Activated T-helper 1 cell treated with anti-CD3 and anti-CD28 coated beads, Interleukin-12 subunit alpha, Interleukin-12 subunit beta, Interleukin-2, Interleukin-4 antibody, amounts not matched to agents 30 ng/mL and 10 ng/mL and 1 ng/mL, durations not matched to agents 14 hours and 24 hours and 36 hours (primary cell): ENCODE measurements at regions not wholly inside any gene's neighbourhood (a gene's known extent, or its start where the extent isn't known, plus 50 kb on each side); places are given as distances from the start of the nearest gene placed in this dataset.
"Not testable (repeated sequence)": the region's sequence is repeated elsewhere in the genome, so short reads cannot be mapped to it uniquely, and the experiment has no call there.

Experiments
- DNase-seq: peaks from one replicate; pipeline ENCODE4 v3.0.0; 2021; ENCODE audit warnings: low spot score
- H3K27ac Mint-ChIP-seq: one replicate; pipeline ENCODE4 v1.8.0; 2021; ENCODE audit warnings: mild to moderate bottlenecking, mixed read lengths
- H3K27me3 Mint-ChIP-seq: one replicate; pipeline ENCODE4 v1.8.0; 2022; ENCODE audit warnings: mild to moderate bottlenecking, moderate library complexity, mixed read lengths; ENCODE audit not compliant: insufficient read depth
- H3K36me3 Mint-ChIP-seq: one replicate; pipeline ENCODE4 v1.8.0; 2021; ENCODE audit warnings: low read depth, mixed read lengths
- H3K4me1 Mint-ChIP-seq: one replicate; pipeline ENCODE4 v1.8.0; 2021; ENCODE audit warnings: low read depth, mixed read lengths
- H3K4me3 Mint-ChIP-seq: one replicate; pipeline ENCODE4 v1.8.0; 2021; ENCODE audit warnings: mild to moderate bottlenecking, moderate library complexity, mixed read lengths
- H3K9me3 Mint-ChIP-seq: one replicate; pipeline ENCODE4 v1.8.0; 2021; ENCODE audit warnings: mixed read lengths
- intact Hi-C: fragments of 100-400 bp; cut with micrococcal nuclease; formaldehyde crosslinking; loops from one replicate; pipeline ENCODE4 v1.15.1; 2024

GRCh38 chr5:82873452-82873851 lies 203.7 kb downstream of the TMEM167A start:
- H3K4me3 Mint-ChIP-seq, result no peak overlapping the region
- DNase-seq, result no peak

GRCh38 chr5:82872321-82873288 lies 204.6 kb downstream of the TMEM167A start:
- H3K4me3 Mint-ChIP-seq, intact Hi-C loops, H3K9me3 Mint-ChIP-seq, H3K36me3 Mint-ChIP-seq, H3K4me1 Mint-ChIP-seq, H3K27me3 Mint-ChIP-seq, DNase-seq, H3K27ac Mint-ChIP-seq: not testable (repeated sequence)

More at GRCh38 chr5:82873452-82873851, 203.7 kb downstream of the TMEM167A start:
- Mint-ChIP-seq H3K9me3 (peaks cover 7% of the 10 kb centered on the region), H3K27ac (no peak overlapping the region), H3K27me3 (no peaks in the 10 kb centered on the region), H3K4me1 (no peaks in the 10 kb centered on the region), H3K36me3 (no peaks in the 10 kb centered on the region)
- intact Hi-C loops, result no loop called here

DNA sequence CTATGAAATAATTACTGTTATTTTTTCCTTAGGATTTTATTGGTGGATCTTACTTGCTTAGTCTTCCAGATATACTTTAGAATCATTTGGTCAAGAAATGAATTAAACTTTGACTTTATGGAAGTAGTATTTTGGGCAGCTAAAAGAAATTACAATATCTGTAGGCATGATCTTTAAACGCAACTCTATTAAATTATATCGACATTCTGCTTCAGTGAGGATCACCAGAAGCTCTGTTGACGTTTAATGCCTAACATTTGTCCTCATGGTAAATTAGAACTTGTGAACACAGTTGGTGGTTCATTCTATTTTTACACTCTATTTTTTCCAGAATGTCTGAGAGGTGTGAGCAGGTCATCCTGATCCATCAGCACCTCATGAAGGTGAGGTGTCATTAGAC lies 211.6 kb downstream of the TMEM167A start:
- DNase-seq, result no peak
- Mint-ChIP-seq H3K4me3 (no peak overlapping the region), H3K9me3 (no peaks in the 10 kb centered on the region), H3K27me3 (no peaks in the 10 kb centered on the region), H3K36me3 (no peaks in the 10 kb centered on the region), H3K4me1 (no peaks in the 10 kb centered on the region), H3K27ac (no peak overlapping the region)
- intact Hi-C loops, result no loop called here

GRCh38 chr5:82863266-82863665 lies 213.9 kb downstream of the TMEM167A start:
- Mint-ChIP-seq H3K4me1 (no peaks in the 10 kb centered on the region), H3K27me3 (no peaks in the 10 kb centered on the region), H3K27ac (no peak overlapping the region), H3K9me3 (no peaks in the 10 kb centered on the region), H3K4me3 (no peak overlapping the region), H3K36me3 (no peaks in the 10 kb centered on the region)
- intact Hi-C loops, result no loop called here
- no peak for DNase-seq

GRCh38 chr5:82862711-82863110 lies 214.5 kb downstream of the TMEM167A start:
- Mint-ChIP-seq H3K4me1 (no peaks in the 10 kb centered on the region), H3K36me3 (no peaks in the 10 kb centered on the region), H3K9me3 (no peaks in the 10 kb centered on the region), H3K4me3 (no peak overlapping the region), H3K27ac (no peak overlapping the region), H3K27me3 (no peaks in the 10 kb centered on the region)
- no peak for DNase-seq
- intact Hi-C loops, result no loop called here

GRCh38 chr5:82862261-82862660 lies 214.9 kb downstream of the TMEM167A start:
- Mint-ChIP-seq H3K27ac (no peak overlapping the region), H3K36me3 (no peaks in the 10 kb centered on the region), H3K4me3 (no peak overlapping the region), H3K9me3 (no peaks in the 10 kb centered on the region), H3K27me3 (no peaks in the 10 kb centered on the region), H3K4me1 (no peaks in the 10 kb centered on the region)
- DNase-seq, result no peak
- intact Hi-C loops, result no loop called here

- H3K27me3 Mint-ChIP-seq, result no peaks in the 10 kb centered on the region
- no peaks in the 10 kb centered on the region for H3K4me1 Mint-ChIP-seq
- H3K9me3 Mint-ChIP-seq, result no peaks in the 10 kb centered on the region
- no peak overlapping the region for H3K4me3 Mint-ChIP-seq
- H3K27ac Mint-ChIP-seq, result no peak overlapping the region
- H3K36me3 Mint-ChIP-seq, result no peaks in the 10 kb centered on the region
- intact Hi-C loops, result no loop called here
- DNase-seq, result no peak
Observed at GRCh38 chr5:82861701-82862100, 215.5 kb downstream of the TMEM167A start.

DNA sequence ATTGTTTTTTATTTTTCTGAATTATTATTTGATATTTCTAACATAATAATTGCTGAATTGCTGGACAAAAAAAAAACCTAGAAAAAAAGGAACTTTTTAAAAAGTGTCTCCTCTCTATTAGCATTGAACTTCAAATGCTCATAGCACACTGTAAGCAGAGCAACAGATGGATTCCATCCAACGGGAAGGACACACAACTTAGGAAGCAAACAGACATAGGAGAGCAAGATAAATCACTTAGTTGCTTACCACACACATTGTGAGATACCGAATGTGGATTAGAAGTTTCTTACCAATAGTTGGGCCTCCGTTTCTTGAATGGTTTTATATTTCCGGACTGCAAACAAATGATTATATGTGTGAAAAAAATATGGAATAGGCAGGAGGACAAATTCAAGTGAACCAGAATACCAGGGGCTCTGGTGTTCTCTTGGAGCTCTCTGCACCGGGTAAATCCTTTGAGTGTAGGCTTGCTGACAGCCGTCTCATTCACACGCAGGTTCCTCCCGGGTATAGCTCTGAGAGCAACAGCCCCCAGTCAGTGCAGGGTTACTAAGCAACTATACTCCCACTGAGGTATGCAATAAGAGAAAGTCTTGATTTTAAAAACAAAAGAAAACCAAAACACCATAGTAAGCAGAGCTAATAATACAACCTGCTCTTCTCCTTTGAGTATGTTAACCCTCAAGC lies 217.6 kb downstream of the TMEM167A start:
- H3K4me1 Mint-ChIP-seq, result no peaks in the 10 kb centered on the region
- no peaks in the 10 kb centered on the region for H3K36me3 Mint-ChIP-seq
- H3K4me3 Mint-ChIP-seq, result no peak overlapping the region
- intact Hi-C loops, result no loop called here
- DNase-seq, result no peak
- H3K9me3 Mint-ChIP-seq, result no peaks in the 10 kb centered on the region
- H3K27me3 Mint-ChIP-seq, result no peaks in the 10 kb centered on the region
- no peak overlapping the region for H3K27ac Mint-ChIP-seq

DNA sequence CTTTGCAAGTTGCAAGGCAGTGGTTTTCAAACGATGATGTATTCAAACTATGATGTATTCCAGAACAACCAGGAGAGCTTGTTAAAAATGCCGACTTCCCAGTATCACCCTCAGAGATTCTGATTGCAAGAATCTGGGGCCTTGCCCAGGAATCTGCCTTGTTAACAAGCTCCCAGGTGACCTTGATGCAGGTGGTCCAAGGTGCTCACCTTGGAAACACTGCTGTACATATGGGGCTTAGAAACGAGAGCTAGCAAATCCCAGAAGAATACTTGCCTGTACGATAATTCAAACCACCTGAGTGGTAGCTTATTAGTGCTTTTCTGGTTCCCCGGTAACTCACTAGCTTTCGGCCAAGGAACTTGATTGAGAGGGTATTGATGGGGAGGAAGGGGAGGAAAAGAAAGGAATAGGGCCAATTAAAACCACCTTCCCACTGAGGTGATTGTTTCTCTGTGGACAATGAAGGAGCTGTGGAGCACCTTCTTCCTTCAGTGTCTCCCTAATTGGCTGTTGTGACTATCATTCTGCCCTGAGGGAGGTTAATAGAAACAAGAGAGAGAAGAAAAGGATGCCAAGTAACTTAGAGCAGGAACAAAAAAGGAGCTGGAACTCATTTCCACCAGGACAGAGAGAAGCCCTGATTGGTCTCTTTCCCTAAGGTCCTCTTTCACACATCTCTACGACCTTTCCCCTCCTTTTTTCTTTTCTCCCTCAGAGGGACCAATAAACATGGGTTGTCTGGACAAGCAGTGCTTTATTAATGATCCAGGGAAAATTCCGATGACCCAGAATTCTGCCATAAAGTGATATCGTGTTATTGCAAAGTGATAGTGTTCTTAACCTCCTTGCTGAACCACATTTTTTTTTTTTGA lies 218.8 kb downstream of the TMEM167A start:
- Mint-ChIP-seq H3K4me1 (no peaks in the 10 kb centered on the region), H3K4me3 (no peak overlapping the region), H3K27me3 (no peaks in the 10 kb centered on the region)

DNA sequence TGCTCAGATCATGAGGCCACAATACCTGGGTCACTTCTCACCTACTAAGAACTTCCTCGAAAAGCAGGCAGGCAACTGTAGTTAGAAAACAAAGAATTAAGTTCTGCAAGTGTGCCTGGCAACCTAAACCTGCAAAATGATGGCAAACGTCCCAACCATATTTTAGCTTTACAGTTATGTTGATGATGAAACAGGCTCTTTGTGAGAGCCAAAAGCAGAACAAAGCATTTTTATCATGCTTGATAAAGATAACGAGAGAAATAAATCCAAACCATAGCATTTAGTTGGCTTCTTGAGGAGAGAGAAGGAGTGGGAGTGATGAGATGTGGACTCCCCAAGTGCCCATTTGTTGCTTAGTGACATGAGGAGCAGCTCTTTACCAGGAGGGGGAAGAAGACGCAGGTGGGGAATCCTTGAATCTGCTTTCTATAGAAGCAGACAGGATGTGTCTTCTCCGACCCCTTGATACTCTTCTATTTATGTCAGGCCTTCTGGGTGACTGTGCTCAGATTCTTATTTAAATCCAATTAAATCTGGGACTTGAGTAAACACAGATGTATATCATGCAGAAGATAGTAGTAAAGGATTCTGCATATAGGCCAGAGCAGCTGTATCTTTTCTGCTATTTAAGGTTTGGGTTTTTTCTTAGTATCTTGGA lies 221.2 kb downstream of the TMEM167A start:
- intact Hi-C loops, result no loop called here
- Mint-ChIP-seq H3K36me3 (no peaks in the 10 kb centered on the region), H3K9me3 (no peaks in the 10 kb centered on the region), H3K4me3 (no peak overlapping the region), H3K4me1 (no peaks in the 10 kb centered on the region), H3K27me3 (peaks cover 2% of the 10 kb centered on the region), H3K27ac (no peak overlapping the region)
- DNase-seq, result no peak

More for the DNA sequence above, 218.8 kb downstream of the TMEM167A start:
- Mint-ChIP-seq H3K36me3 (no peaks in the 10 kb centered on the region), H3K9me3 (no peaks in the 10 kb centered on the region), H3K27ac (no peak overlapping the region)
- intact Hi-C loops, result no loop called here
- no peak for DNase-seq

GRCh38 chr5:82854956-82855355 lies 222.2 kb downstream of the TMEM167A start:
- H3K36me3 Mint-ChIP-seq, result no peaks in the 10 kb centered on the region
- no peak overlapping the region for H3K27ac Mint-ChIP-seq
- DNase-seq, result no peak
- H3K27me3 Mint-ChIP-seq, result peaks cover 2% of the 10 kb centered on the region
- no peak overlapping the region for H3K4me3 Mint-ChIP-seq
- intact Hi-C loops, result no loop called here
- no peaks in the 10 kb centered on the region for H3K9me3 Mint-ChIP-seq
- no peaks in the 10 kb centered on the region for H3K4me1 Mint-ChIP-seq

DNA sequence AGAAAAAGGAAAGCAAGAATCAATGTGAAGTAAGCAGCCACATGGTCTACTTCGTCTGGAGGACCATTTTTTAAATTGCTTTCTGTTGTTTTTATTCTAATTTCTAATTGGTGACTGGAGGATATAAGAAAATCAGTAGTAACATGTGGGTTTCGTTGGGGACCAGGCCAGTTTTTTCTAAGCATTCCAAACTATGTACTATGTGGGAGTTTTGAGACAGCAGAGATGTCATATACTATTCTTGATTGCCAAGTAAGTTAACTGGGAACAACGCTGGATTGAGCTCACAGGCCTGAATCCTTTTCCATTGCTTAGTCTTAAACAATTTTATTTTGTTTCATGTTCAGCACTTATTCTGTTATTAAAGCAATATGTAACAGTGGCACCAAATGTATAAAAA lies 225.7 kb downstream of the TMEM167A start:
- H3K36me3 Mint-ChIP-seq, result no peaks in the 10 kb centered on the region
- H3K4me1 Mint-ChIP-seq, result no peaks in the 10 kb centered on the region
- intact Hi-C loops, result no loop called here
- peaks cover 2% of the 10 kb centered on the region for H3K27me3 Mint-ChIP-seq
- no peak overlapping the region for H3K4me3 Mint-ChIP-seq
- no peak for DNase-seq
- H3K9me3 Mint-ChIP-seq, result no peaks in the 10 kb centered on the region
- no peak overlapping the region for H3K27ac Mint-ChIP-seq
